CD4-positive, alpha-beta T cell treated with Interleukin-15 for 1 hour (primary cell): ENCODE measurements at regions not wholly inside any gene's neighbourhood (a gene's known extent, or its start where the extent isn't known, plus 50 kb on each side); places are given as distances from the start of the nearest gene placed in this dataset.

ENCODE experiments used
- DNase-seq: peaks from one replicate; pipeline ENCODE4 v3.0.0-alpha.2; 2020

GRCh38 chr3:31157047-31157694, 262.7 kb upstream of the GADL1 start:
- DNase-seq = no peak

- no peak for DNase-seq
These were observed 263.6 kb upstream of the GADL1 start for GRCh38 chr3:31157893-31158620.

- DNase-seq = no peak
These were observed 265.0 kb upstream of the GADL1 start for GRCh38 chr3:31159331-31160039.

- DNase-seq = no peak
These were observed 267.4 kb upstream of the GADL1 start for GRCh38 chr3:31161889-31162288.

GRCh38 chr3:31164381-31164780, 269.9 kb upstream of the GADL1 start:
- no peak for DNase-seq

GRCh38 chr3:31165399-31165860, 271.0 kb upstream of the GADL1 start:
- no peak for DNase-seq

GRCh38 chr3:31166249-31166885, 271.9 kb upstream of the GADL1 start:
- no peak for DNase-seq

- no peak for DNase-seq
These were observed 273.2 kb upstream of the GADL1 start for GRCh38 chr3:31167666-31168065.

- no peak for DNase-seq
These were observed 276.6 kb upstream of the GADL1 start for GRCh38 chr3:31170932-31171670.

GRCh38 chr3:31172336-31172735, 277.9 kb upstream of the GADL1 start:
- no peak for DNase-seq

GRCh38 chr3:31173118-31173718, 278.8 kb upstream of the GADL1 start:
- DNase-seq = no peak

- no peak for DNase-seq
These were observed 279.6 kb upstream of the GADL1 start for GRCh38 chr3:31174079-31174478.

- no peak for DNase-seq
These were observed 281.6 kb upstream of the GADL1 start for GRCh38 chr3:31176045-31176444.

GRCh38 chr3:31178467-31178866, 284.0 kb upstream of the GADL1 start:
- no peak for DNase-seq

GRCh38 chr3:31179768-31180167, 285.3 kb upstream of the GADL1 start:
- no peak for DNase-seq

- DNase-seq = no peak
These were observed 285.8 kb upstream of the GADL1 start for GRCh38 chr3:31180274-31180673.

- DNase-seq = no peak
These were observed 287.2 kb upstream of the GADL1 start for GRCh38 chr3:31181661-31182060.

- DNase-seq = no peak
These were observed 288.2 kb upstream of the GADL1 start for GRCh38 chr3:31182661-31183060.

- no peak for DNase-seq
These were observed 290.0 kb upstream of the GADL1 start for GRCh38 chr3:31184261-31185061.

- DNase-seq = no peak
These were observed 290.5 kb upstream of the GADL1 start for GRCh38 chr3:31185062-31185357.

GRCh38 chr3:31186041-31186440, 291.6 kb upstream of the GADL1 start:
- DNase-seq = no peak

GRCh38 chr3:31187380-31187779, 292.9 kb upstream of the GADL1 start:
- no peak for DNase-seq
